Heart left ventricle (tissue), 16 donors: ENCODE measurements at regions not wholly inside any gene's neighbourhood (a gene's known extent, or its start where the extent isn't known, plus 50 kb on each side); places are given as distances from the start of the nearest gene placed in this dataset.

Experiments
- ATAC-seq, 4 donors: fragments of 200-7000 bp; cut with Tn5 transposase; one replicate each; pipeline ENCODE4 v1.9.1; 2020 to 2022; ENCODE audit warnings: moderate library complexity in 4 of 4, mild to moderate bottlenecking in 3 of 4, moderate number of reproducible peaks in 1 of 4
- DNase-seq, 5 donors: peaks; one replicate each; pipeline ENCODE4 v3.0.0-alpha.2; 2020
- H3K27ac ChIP-seq, 12 donors: fragments of 200-600 bp; sonication (generic) in 4 of 12; one replicate each; pipeline versions ENCODE4 v1.5.0 to v1.8.0; 2016 to 2022; ENCODE audit warnings: mild to moderate bottlenecking in 2 of 12
- H3K27me3 ChIP-seq, 9 donors: fragments of 200-600 bp; sonication (generic) in 2 of 9; one replicate each; pipeline versions ENCODE4 v1.5.1 to v1.8.0; 2016 to 2022; ENCODE audit warnings: mild to moderate bottlenecking in 3 of 9
- H3K36me3 ChIP-seq, 9 donors: fragments of 200-600 bp; sonication (generic) in 2 of 9; one replicate each; pipeline versions ENCODE4 v1.5.0 to v1.8.0; 2018 to 2022; ENCODE audit warnings: mild to moderate bottlenecking in 2 of 9
- H3K4me1 ChIP-seq, 12 donors: fragments of 200-600 bp; sonication (generic) in 4 of 12; one replicate each; pipeline versions ENCODE4 v1.5.0 to v1.8.0; 2016 to 2022; ENCODE audit warnings: mild to moderate bottlenecking in 3 of 12
- H3K4me3 ChIP-seq, 12 donors: fragments of 200-600 bp; sonication (generic) in 4 of 12; one replicate each; pipeline versions ENCODE4 v1.5.0 to v1.8.0; 2017 to 2022; ENCODE audit warnings: mild to moderate bottlenecking in 9 of 12, moderate library complexity in 4 of 12
- H3K9me3 ChIP-seq, 12 donors: fragments of 200-600 bp; sonication (generic) in 4 of 12; one replicate each; pipeline versions ENCODE4 v1.5.0 to v1.8.0; 2016 to 2022; ENCODE audit warnings: mild to moderate bottlenecking in 1 of 12
- POLR2A ChIP-seq, 2 donors: fragments of 450-650 bp; IDR thresholded peaks; one replicate each; pipeline ENCODE4 v1.6.1; 2017; ENCODE audit warnings: antibody characterized with exemption in 2 of 2, mild to moderate bottlenecking in 2 of 2, moderate library complexity in 2 of 2
- WGBS, 4 donors: extraction: QIAGEN DNeasy Blood & Tissue Kit in 2 of 4; methylation state at CpG; one replicate each; pipeline versions ENCODE4 v1.1.5 to v1.1.7; 2013 to 2018; 5-methylcytosine and 5-hydroxymethylcytosine counted together
- intact Hi-C, 10 donors: fragments of 100-400 bp; cut with DNase I; formaldehyde crosslinking; loops; one replicate each; pipeline versions ENCODE4 v1.11.1 to v1.14.2; 2022
- TF ChIP-seq, protein P1 (sequence below), 12 donors: fragments of 200-600 bp; sonication (generic) in 4 of 12; IDR thresholded peaks; one replicate each; pipeline versions ENCODE4 v1.5.0 to v1.8.0; 2018 to 2022; ENCODE audit warnings: antibody characterized with exemption in 12 of 12, mild to moderate bottlenecking in 5 of 12
- donor health status: ischemic (EF 13 %, LVEDD 7.1; RV severe dilation, severe dysfunction).
- donor health status: healthy with polysubstance abuse.
- donor health status: DM: no; HTN: yes; CAD: no.
- donor health status: DM: no; HTN: no; CAD: no.
- donor health status: ischemic (EF 25% LVEDD 6.9; RV normal size, moderate dysfunction).
- donor health status: ischemic (EF 25% LVEDD 5.7; RV mildly dilated, moderate dysfunction).
- donor health status: healthy.
- donor health status: DM: yes; HTN: yes; CAD: no.
- donor health status: ischemic (EF 35%, LVEDD 5.7; RV mildly dilated, moderate dysfunction).
- donor health status: nonischemic (EF 11% LVEDD 7.7; RV severe dilation, severe dysfunction).
- donor health status: DM: yes; HTN: yes; CAD: no.
- donor health status: PGD.
- donor health status: ischemic (EF 29% LVEDD 5.4; RV normal size, mild dysfunction).
- donor health status: nonischemic (EF 23%, LVEDD 6.1; RV moderate dilation, normal function).

DNA sequence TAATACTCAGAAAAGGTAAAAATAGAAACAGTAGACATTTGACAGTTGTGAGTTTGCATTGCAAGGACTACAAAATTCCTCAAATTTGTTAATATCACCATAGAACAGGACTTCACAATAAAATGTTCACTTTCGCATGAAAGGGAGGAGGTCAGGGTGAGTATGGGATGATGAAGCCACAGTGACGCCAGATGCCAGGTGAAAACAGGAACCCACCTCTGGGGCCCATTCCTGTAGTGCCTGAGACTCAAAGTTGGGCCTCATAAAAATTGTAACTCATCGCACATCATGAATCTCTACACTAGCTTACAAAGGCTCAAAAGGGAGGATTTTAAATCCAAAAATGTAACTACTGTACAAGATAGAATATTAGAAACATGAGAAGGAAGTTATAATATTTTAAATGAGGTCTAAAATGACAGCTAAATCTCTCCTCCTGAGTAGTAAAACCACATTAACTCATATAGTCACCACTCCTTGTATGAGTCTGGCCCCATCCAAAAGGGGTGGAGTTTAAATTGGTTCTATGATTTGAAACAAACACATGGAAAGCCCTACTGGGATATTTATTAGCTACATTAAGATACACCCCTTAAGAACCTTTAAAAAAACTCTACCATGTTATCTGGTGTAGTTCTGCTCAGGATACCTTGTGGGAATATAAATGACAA lies 93.7 kb downstream of the ETS2 start:
- Histone ChIP-seq H3K9me3 (peaks cover 0 to 9% (median 0%) of the 10 kb centered on the region in 12 donors), H3K4me3 (no peak overlapping the region), H3K36me3 (no peaks in the 10 kb centered on the region), H3K27me3 (no peaks in the 10 kb centered on the region), H3K4me1 (peaks cover 0 to 25% (median 8%) of the 10 kb centered on the region in 12 donors), H3K27ac (no peak overlapping the region)
- 64 to 95% (median 65%) methylated on average over 3 of the region's 3 CpGs for WGBS, 4 donors
- ATAC-seq: no peak
- intact Hi-C loops: loop anchor here in 1 of 10 donors (5.0 kb wide), 1 partner anchor 47 kb away; no protein-coding TSS in a partner anchor
- no peak for TF ChIP-seq POLR2A (IDR thresholded peaks at IDR 0.05)
- TF ChIP-seq, protein P1, sequence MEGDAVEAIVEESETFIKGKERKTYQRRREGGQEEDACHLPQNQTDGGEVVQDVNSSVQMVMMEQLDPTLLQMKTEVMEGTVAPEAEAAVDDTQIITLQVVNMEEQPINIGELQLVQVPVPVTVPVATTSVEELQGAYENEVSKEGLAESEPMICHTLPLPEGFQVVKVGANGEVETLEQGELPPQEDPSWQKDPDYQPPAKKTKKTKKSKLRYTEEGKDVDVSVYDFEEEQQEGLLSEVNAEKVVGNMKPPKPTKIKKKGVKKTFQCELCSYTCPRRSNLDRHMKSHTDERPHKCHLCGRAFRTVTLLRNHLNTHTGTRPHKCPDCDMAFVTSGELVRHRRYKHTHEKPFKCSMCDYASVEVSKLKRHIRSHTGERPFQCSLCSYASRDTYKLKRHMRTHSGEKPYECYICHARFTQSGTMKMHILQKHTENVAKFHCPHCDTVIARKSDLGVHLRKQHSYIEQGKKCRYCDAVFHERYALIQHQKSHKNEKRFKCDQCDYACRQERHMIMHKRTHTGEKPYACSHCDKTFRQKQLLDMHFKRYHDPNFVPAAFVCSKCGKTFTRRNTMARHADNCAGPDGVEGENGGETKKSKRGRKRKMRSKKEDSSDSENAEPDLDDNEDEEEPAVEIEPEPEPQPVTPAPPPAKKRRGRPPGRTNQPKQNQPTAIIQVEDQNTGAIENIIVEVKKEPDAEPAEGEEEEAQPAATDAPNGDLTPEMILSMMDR (IDR thresholded peaks at IDR 0.05): no peak
- no peak for DNase-seq

DNA sequence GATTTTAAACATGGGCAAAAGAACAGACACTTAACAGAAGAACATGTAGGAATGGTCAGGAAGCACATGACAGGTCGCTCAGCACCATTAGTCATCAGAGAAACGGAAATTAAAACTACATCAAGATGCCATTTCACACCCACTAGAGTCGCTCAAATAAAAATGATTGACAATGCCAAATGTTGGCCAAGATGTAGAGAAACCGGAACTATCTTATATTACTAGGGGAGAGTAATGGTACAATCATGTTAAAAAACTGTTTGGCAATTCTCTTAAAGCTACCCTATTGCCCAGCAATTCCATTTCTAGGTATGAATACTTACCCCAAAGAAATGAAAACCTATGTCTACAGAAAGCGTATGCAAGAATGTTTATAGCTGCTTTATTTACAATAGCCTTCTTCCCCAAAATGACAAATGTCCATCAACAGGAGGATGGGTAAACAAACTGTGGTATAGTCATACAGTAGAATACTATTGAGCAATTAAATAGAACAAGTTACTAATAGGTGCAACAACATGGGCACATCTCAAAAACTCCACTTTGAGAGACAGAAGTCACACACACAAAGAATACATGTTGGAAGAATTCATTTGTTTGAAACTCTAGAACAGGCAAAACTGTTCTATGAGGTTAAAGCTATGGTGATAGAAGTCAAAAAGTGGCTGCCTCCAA lies 92.8 kb downstream of the ETS2 start:
- Histone ChIP-seq H3K27me3 (no peaks in the 10 kb centered on the region), H3K9me3 (peaks cover 0 to 9% (median 0%) of the 10 kb centered on the region in 12 donors), H3K4me3 (no peak overlapping the region), H3K27ac (peak overlapping the region in 1 of 12 donors; percentile 41), H3K36me3 (no peaks in the 10 kb centered on the region), H3K4me1 (peaks cover 0 to 18% (median 5%) of the 10 kb centered on the region in 12 donors)
- DNase-seq (no peak), ATAC-seq (peak in 1 of 4 donors; percentile 23)
- WGBS, 4 donors: 76 to 86% (median 78%) methylated on average over 5 of the region's 5 CpGs
- TF ChIP-seq, protein P1 (IDR thresholded peaks at IDR 0.05): no peak
- no peak for TF ChIP-seq POLR2A (IDR thresholded peaks at IDR 0.05)
- intact Hi-C loops: loop anchor here in 1 of 10 donors (5.0 kb wide), 1 partner anchor 46 kb away; no protein-coding TSS in a partner anchor

DNA sequence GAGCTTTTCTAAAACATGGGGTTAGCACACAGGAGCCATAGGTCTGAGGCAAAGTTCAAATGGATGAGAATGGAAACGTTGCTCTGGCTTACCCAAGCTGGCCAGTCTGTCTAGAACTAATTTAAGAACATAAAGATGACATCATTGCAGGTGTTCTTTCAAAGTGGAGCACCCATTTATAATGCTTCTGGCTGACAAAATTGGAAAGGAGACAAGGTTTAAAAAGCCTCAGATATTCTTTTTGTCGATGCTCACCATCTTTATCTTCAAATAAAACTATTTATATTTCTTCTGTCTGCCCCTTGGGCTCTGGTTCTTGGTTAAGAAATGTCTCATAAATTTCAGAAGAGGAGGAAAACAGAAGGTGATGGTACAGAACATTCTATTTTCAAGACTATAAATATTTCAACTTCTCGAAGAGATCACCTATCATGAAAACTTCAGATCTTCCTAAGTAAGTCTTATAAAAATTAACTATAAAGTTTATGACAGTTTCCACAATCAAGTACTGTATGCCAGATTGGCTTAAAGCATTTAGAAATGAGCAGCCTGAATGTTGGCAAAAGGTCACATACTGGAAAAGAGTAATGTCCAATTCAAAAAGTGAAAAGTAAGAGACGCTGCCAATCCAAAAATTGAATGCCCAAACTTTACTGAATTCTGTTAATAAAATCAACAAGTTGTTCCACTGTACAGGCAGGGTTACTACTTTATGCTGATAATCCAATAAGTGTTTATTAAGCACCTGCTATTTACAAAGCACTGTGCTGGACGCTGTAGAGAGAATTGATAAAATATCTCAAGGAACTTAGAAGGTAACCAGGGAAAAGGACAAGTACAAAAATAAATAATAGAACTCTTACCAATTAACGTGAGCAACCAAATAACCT lies 92.0 kb downstream of the ETS2 start:
- H3K4me3 ChIP-seq: no peak overlapping the region
- DNase-seq: no peak
- peak overlapping the region in 3 of 12 donors; percentile 7 to 50 (median 41) for H3K27ac ChIP-seq
- no peaks in the 10 kb centered on the region for H3K36me3 ChIP-seq
- no peaks in the 10 kb centered on the region for H3K27me3 ChIP-seq
- intact Hi-C loops: loop anchor here in 1 of 10 donors (5.0 kb wide), 1 partner anchor 45 kb away; no protein-coding TSS in a partner anchor
- ATAC-seq: peak; percentile 73 to 92 (median 85)
- no peak for TF ChIP-seq POLR2A (IDR thresholded peaks at IDR 0.05)
- TF ChIP-seq, protein P1 (IDR thresholded peaks at IDR 0.05): no peak
- 44 to 52% (median 50%) methylated on average over 6 of the region's 6 CpGs for WGBS, 4 donors
- H3K9me3 ChIP-seq: peaks cover 0 to 7% (median 0%) of the 10 kb centered on the region in 12 donors
- peaks cover 0 to 10% (median 0%) of the 10 kb centered on the region in 12 donors for H3K4me1 ChIP-seq
